Activated CD4-positive, alpha-beta memory T cell treated with anti-CD3 and anti-CD28 coated beads, Interleukin-2, amount 10 ng/mL, durations not matched to agents 7 days and 5 days (primary cell): ENCODE measurements at regions not wholly inside any gene's neighbourhood (a gene's known extent, or its start where the extent isn't known, plus 50 kb on each side); places are given as distances from the start of the nearest gene placed in this dataset.

Source experiments
- CTCF ChIA-PET: fragments of 350-600 bp; sonication (Branson Sonifier 250); formaldehyde crosslinking; loops from one replicate; lab custom pipeline; 2021; ENCODE audit warnings: antibody characterized with exemption, inconsistent platforms; lab: Charles Lee
- POLR2A ChIA-PET: fragments of 350-600 bp; sonication (Branson Sonifier 250); formaldehyde crosslinking; loops from one replicate; lab custom pipeline; 2021; ENCODE audit warnings: antibody characterized with exemption; lab: Charles Lee
- DNase-seq: peaks from one replicate; pipeline ENCODE4 v3.0.0-alpha.2; 2020
- H3K27ac Mint-ChIP-seq: one replicate; pipeline ENCODE4 v1.8.0; 2021; ENCODE audit warnings: mild to moderate bottlenecking, mixed read lengths
- H3K27me3 Mint-ChIP-seq: one replicate; pipeline ENCODE4 v1.8.0; 2021; ENCODE audit warnings: mixed read lengths
- H3K36me3 Mint-ChIP-seq: one replicate; pipeline ENCODE4 v1.8.0; 2021; ENCODE audit warnings: low read depth, mixed read lengths
- H3K4me1 Mint-ChIP-seq: one replicate; pipeline ENCODE4 v1.8.0; 2021; ENCODE audit warnings: mixed read lengths
- H3K4me3 Mint-ChIP-seq: one replicate; pipeline ENCODE4 v1.8.0; 2021; ENCODE audit warnings: mild to moderate bottlenecking, mixed read lengths
- H3K9me3 Mint-ChIP-seq: one replicate; pipeline ENCODE4 v1.8.0; 2021; ENCODE audit warnings: mixed read lengths

DNA sequence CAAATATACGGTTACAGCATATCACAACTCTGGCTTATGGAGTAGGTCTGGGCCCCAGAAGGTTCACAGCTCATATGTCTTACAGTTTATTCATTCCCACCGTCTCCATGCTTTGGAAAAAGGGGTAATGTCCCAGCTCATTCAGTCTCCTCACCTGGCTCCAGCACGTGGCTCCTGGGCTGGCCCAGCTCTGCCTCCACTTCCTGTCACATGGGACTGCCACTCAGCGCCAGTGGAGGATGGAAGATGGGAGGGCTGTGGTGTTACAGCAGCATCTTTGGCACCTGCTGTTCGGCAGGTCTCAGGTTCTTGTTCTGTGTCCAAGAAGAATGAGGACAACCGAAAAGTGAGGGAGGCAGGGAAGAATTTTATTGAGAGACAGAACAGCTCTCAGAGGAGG lies 216.3 kb upstream of the ATXN7L3B start:
- Mint-ChIP-seq H3K9me3 (no peaks in the 10 kb centered on the region), H3K36me3 (no peaks in the 10 kb centered on the region), H3K4me1 (no peaks in the 10 kb centered on the region), H3K27ac (no peak overlapping the region), H3K27me3 (no peaks in the 10 kb centered on the region), H3K4me3 (no peak overlapping the region)
- CTCF ChIA-PET: no interaction called here
- POLR2A ChIA-PET: no interaction called here
- no peak for DNase-seq

DNA sequence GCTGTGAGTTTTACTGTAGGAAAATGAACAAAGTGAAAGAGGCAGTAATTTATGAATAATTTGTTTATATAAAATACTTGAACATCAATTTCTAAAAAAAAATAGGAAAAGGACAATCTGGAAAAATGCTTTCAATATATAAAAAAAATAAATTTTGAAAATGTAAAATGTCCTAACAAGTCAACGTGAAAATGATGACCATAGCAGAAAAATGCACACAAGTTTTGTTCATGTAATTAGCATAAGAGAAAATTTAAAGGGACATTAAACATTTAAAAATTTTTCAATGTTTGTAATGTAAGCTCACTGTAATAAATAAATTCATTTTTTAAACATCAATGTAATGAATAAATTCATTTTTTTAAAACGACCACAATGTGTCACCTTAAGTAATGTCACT lies 214.8 kb upstream of the ATXN7L3B start:
- Mint-ChIP-seq H3K27ac (no peak overlapping the region), H3K27me3 (no peaks in the 10 kb centered on the region), H3K4me3 (no peak overlapping the region), H3K4me1 (no peaks in the 10 kb centered on the region), H3K36me3 (no peaks in the 10 kb centered on the region), H3K9me3 (no peaks in the 10 kb centered on the region)
- DNase-seq: no peak
- ChIA-PET POLR2A (no interaction called here), CTCF (no interaction called here)

DNA sequence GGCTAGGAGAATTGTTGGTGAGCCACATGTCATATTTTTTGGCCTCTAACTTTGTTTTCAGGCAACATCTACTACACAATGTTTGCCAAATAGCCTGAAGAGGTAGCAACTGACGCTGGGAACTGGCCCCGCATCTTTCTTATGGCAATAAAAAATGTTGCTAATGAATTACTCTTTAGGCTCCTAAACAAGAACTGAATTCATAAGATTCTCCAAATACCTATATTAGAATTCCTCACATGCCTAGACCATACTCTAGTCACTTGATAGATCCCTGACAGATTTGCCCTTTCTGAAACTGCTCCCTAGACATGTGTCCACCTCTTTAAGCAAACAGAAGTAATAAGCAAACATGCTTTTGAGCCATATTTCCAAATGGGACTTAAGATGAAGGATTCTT lies 209.0 kb upstream of the ATXN7L3B start:
- Mint-ChIP-seq H3K4me1 (no peaks in the 10 kb centered on the region), H3K36me3 (no peaks in the 10 kb centered on the region), H3K9me3 (no peaks in the 10 kb centered on the region), H3K4me3 (no peak overlapping the region), H3K27me3 (no peaks in the 10 kb centered on the region), H3K27ac (no peak overlapping the region)
- CTCF ChIA-PET: no interaction called here
- no peak for DNase-seq
- POLR2A ChIA-PET: no interaction called here

DNA sequence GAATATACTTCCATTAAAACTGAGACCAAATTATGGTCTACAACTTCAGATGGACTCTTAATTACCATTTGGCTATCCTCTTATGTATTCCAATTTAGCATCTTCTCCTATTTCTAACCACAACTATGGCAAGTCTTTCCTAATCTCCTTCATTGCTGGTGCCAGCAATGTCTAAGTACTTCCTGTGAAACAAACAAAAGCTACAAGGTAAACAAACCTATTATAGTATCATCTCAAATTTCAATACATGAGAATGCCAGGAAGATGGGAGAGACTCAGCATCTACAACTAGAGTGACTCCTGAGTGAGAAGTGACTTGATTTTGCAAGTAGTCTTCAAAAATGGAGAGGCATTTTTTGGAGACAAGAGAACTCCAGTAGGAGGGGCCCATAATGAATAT lies 202.9 kb upstream of the ATXN7L3B start:
- Mint-ChIP-seq H3K27ac (no peak overlapping the region), H3K9me3 (no peaks in the 10 kb centered on the region), H3K4me1 (no peaks in the 10 kb centered on the region), H3K4me3 (no peak overlapping the region), H3K36me3 (no peaks in the 10 kb centered on the region), H3K27me3 (no peaks in the 10 kb centered on the region)
- ChIA-PET POLR2A (no interaction called here), CTCF (no interaction called here)
- DNase-seq: no peak

DNA sequence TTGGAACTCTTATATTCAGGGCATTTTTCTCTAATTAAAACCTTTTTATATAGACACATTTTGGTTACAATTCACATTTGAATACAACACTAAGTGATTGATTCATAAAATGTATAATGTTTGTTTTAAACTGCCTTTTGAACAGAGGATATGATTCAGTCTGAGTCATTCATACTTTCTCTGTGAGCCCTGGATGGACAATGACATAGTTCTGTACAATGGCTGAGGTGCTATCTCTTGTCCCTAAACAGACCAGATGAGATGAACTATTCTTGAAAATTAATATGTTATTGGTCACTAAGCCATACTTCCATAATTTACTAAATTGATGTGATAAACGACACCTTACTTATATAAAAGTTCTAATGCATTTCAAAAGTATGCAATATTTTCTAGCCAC lies 199.7 kb upstream of the ATXN7L3B start:
- no peaks in the 10 kb centered on the region for H3K27me3 Mint-ChIP-seq
- H3K9me3 Mint-ChIP-seq: no peaks in the 10 kb centered on the region
- ChIA-PET POLR2A (no interaction called here), CTCF (no interaction called here)
- no peaks in the 10 kb centered on the region for H3K36me3 Mint-ChIP-seq
- no peak overlapping the region for H3K4me3 Mint-ChIP-seq
- DNase-seq: no peak
- no peak overlapping the region for H3K27ac Mint-ChIP-seq
- H3K4me1 Mint-ChIP-seq: no peaks in the 10 kb centered on the region

DNA sequence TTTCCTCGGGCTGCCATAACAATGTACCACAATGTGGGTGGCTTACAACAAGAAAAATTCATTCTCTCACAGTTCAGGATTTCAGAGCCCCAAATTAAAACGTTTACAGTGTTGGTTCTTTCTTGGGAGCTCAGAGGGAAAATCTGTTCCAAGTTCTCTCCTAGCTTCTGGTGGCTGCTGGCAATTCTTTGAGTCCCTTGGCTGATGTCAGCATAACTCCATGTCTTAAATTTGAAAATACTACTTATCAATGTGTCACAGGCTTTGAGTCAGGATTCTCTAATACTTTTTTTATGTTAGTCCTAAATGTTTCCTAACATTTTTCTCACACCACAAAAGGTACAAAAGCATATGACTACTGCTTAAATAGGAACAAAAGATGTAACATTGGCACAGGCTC lies 198.4 kb upstream of the ATXN7L3B start:
- Mint-ChIP-seq H3K36me3 (no peaks in the 10 kb centered on the region), H3K4me3 (no peak overlapping the region), H3K4me1 (no peaks in the 10 kb centered on the region), H3K27ac (no peak overlapping the region), H3K9me3 (no peaks in the 10 kb centered on the region), H3K27me3 (no peaks in the 10 kb centered on the region)
- DNase-seq: no peak
- ChIA-PET POLR2A (no interaction called here), CTCF (no interaction called here)

DNA sequence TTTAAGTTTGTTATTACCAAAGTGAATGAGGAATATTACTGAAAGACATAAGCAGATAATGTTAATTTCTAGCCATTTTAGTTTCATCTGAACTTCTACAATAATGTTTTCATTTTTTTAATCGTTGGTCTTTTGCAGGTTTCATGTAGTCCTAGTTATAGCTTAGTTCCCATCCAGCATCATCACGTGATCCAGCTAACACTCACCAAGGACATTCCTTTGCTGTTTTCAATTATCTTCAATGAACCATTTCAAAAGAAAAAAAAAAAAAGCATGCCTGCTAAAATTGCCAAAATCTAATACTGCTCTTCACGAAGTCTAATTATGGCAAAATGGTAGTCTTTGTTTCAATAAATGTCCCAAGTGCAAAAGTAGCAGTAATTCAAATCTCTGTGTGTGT lies 187.7 kb upstream of the ATXN7L3B start:
- H3K4me3 Mint-ChIP-seq: no peak overlapping the region
- CTCF ChIA-PET: interaction anchor here (0.5 kb wide), 1 partner anchor 17 kb away, joined by 3 read pairs; no protein-coding TSS in a partner anchor
- H3K4me1 Mint-ChIP-seq: no peaks in the 10 kb centered on the region
- H3K27me3 Mint-ChIP-seq: no peaks in the 10 kb centered on the region
- no peak for DNase-seq
- POLR2A ChIA-PET: no interaction called here
- no peak overlapping the region for H3K27ac Mint-ChIP-seq
- H3K9me3 Mint-ChIP-seq: no peaks in the 10 kb centered on the region
- H3K36me3 Mint-ChIP-seq: no peaks in the 10 kb centered on the region

DNA sequence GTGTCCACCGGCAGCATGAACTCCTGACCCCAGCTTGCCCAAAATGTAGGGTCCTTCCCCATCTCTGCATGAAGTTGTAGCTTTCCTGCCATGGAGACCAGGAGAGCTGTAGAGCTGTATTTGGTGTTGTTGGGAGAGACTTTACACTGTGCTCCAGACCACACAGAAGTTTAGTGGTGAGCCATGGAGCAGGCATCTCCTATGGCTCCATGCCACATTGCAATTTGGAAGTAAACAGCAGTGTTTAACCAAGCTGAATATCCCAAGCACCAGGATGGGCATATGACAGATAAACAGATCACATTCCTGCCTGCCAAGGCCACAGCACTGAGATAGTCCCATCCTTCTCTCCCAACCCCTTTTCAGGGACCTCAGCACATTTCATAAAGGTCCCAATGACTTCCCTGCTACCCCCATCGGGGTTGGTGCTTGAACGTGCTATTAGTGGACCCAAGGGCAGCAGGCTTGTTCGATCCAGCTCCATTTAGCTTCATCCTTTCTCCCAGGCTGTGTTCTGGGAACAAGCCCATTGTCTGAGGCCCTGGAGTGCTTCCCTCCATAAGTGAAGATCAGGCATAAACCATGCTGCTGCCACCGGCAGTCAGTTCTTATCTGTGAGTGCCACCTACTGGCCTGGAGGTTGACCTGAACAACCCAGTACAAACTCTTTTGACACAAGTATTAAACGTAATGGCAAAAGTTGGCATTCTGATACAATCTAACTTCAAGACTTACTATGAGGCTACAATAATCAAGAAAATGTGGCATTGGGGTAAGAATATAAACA lies 172.3 kb upstream of the ATXN7L3B start:
- ChIA-PET CTCF (no interaction called here), POLR2A (no interaction called here)
- H3K4me1 Mint-ChIP-seq: no peaks in the 10 kb centered on the region
- H3K36me3 Mint-ChIP-seq: no peaks in the 10 kb centered on the region
- no peaks in the 10 kb centered on the region for H3K27me3 Mint-ChIP-seq
- H3K27ac Mint-ChIP-seq: no peak overlapping the region
- no peak overlapping the region for H3K4me3 Mint-ChIP-seq
- DNase-seq: no peak
- H3K9me3 Mint-ChIP-seq: no peaks in the 10 kb centered on the region

DNA sequence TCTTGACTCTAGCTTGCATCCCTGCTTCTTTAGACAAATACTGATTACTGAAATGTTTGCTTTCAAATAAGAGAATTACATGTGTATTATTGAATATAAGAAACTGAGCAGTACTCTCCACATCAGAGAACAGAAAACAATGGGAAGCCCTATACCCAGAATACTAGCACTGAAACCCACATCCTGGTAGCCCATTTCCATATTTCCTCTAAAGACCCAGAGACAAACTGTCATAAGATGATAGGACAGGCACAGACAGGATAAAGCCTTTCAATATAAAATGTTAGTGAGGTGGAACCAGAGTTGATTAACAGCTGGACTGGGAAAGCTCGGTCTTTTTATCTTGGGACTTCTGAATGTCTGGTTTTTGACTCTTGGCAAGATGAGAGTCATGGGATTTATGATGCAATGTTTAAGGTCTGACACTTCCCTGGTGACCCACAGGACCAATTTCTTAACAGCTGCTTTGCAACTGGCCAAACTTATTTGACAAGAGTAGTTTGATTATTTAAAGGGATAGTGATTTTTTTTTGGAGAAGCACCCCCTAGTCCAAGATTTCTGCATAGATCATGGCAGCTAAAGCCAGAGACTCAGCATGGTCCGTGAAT lies 166.9 kb upstream of the ATXN7L3B start:
- Mint-ChIP-seq H3K4me3 (no peak overlapping the region), H3K36me3 (no peaks in the 10 kb centered on the region), H3K4me1 (no peaks in the 10 kb centered on the region), H3K27ac (no peak overlapping the region), H3K9me3 (no peaks in the 10 kb centered on the region), H3K27me3 (no peaks in the 10 kb centered on the region)
- POLR2A ChIA-PET: no interaction called here
- DNase-seq: no peak
- CTCF ChIA-PET: no interaction called here

DNA sequence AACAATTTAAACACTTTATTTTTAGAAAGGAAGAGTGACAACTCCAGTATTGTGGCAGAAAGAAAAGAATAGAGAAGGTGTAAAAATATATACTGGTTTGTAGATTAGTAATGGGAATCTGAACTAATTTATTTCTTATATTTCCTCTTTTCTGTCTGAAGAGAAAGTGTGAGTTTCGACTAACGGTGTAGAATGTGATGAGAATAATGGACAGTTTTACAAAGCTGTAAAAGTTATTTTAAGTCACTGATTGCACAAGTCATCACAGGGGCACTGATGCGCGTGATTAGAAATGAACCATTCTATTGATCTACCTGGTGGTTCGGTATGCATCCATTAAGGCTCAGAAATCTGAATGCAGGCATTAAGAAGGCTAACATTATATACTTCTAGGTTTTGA lies 158.5 kb upstream of the ATXN7L3B start:
- ChIA-PET CTCF (no interaction called here), POLR2A (no interaction called here)
- H3K36me3 Mint-ChIP-seq: no peaks in the 10 kb centered on the region

DNA sequence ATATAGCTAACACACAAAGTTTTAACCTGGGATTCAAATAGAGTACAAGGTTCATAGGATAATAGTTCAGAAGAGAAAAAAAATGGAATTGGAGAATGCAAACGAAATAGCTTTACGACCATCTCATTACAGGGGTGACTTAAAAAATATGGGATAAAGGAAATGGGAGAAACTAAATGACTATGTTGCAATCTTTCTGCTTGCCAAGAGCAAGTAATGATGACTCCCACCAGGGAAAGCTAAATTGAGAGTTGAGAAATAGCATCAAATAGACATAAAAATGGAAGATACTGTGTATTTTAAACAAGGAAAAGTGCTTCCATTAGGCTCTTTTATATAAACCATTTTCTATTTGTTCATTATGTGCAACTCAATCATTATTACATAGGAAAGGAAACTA lies 155.7 kb upstream of the ATXN7L3B start:
- Mint-ChIP-seq H3K36me3 (no peaks in the 10 kb centered on the region), H3K27ac (no peak overlapping the region), H3K4me1 (no peaks in the 10 kb centered on the region), H3K27me3 (no peaks in the 10 kb centered on the region), H3K9me3 (no peaks in the 10 kb centered on the region), H3K4me3 (no peak overlapping the region)
- ChIA-PET CTCF (no interaction called here), POLR2A (no interaction called here)
- no peak for DNase-seq

More for the DNA sequence above, 158.5 kb upstream of the ATXN7L3B start:
- Mint-ChIP-seq H3K27me3 (no peaks in the 10 kb centered on the region), H3K4me1 (no peaks in the 10 kb centered on the region), H3K4me3 (no peak overlapping the region), H3K9me3 (no peaks in the 10 kb centered on the region), H3K27ac (no peak overlapping the region)
- no peak for DNase-seq

DNA sequence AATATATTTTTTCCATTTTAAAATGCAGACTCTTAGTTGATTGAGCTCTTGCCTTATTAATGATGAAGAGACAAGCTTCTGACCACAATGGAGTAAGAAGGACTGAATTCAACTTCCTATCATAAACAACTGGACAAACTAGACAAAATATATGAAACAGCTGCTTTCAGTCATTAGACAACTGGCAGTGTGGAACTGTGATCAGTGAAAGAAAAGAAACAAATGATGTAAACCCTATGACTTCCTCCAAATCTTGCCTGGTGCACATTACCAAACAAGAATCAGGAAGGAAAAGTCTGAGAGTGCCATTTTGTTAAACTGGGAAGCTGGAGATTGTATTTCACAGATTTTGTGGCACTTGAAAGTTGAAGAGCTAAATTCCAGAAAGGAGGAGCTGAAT lies 154.7 kb upstream of the ATXN7L3B start:
- H3K4me3 Mint-ChIP-seq: no peak overlapping the region
- no peaks in the 10 kb centered on the region for H3K4me1 Mint-ChIP-seq
- POLR2A ChIA-PET: no interaction called here
- CTCF ChIA-PET: no interaction called here
- DNase-seq: no peak
- H3K27ac Mint-ChIP-seq: no peak overlapping the region
- no peaks in the 10 kb centered on the region for H3K27me3 Mint-ChIP-seq
- no peaks in the 10 kb centered on the region for H3K9me3 Mint-ChIP-seq
- no peaks in the 10 kb centered on the region for H3K36me3 Mint-ChIP-seq

DNA sequence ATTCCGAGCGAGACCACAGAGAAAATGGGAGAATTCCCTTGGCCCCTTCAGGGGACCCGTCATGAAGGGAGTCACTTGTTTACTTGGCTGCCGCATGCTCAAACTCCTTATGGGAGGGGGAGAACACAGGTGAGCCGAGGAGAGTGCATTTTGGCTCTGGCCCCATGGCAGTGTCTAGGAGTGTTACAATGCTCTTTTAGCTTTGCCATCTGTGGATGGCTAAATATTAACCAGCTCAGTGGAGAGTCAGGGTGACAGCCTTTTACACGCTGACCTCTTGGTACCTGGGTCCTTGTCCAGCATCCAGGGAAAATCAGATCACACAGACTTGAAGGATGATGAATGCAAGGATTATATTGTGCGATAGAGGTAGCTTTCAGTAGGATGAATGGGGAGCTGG lies 146.4 kb upstream of the ATXN7L3B start:
- CTCF ChIA-PET: no interaction called here
- POLR2A ChIA-PET: no interaction called here
- H3K4me1 Mint-ChIP-seq: no peaks in the 10 kb centered on the region

DNA sequence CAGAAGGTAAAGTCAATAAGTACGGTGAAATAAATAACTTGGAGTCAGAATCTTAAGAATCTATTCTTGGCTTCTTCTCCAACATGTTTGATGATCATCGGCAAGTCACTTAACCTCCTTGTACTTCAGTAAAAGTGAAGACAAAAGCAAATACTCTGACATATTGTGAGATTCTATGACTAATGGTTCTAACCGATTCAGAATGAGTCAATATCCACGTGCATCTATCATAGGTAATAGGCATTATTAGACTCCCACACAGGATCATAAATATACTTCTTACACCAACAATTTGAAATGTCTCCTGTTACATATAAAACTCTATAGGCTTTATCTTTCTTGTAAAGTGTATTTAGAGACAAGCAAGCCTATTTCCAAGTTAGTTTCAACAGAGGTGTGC lies 144.4 kb upstream of the ATXN7L3B start:
- Mint-ChIP-seq H3K36me3 (no peaks in the 10 kb centered on the region), H3K27me3 (peaks cover 1% of the 10 kb centered on the region)

More for the DNA sequence above, 146.4 kb upstream of the ATXN7L3B start:
- no peaks in the 10 kb centered on the region for H3K36me3 Mint-ChIP-seq
- DNase-seq: no peak
- peaks cover 1% of the 10 kb centered on the region for H3K27me3 Mint-ChIP-seq
- no peak overlapping the region for H3K27ac Mint-ChIP-seq
- no peaks in the 10 kb centered on the region for H3K9me3 Mint-ChIP-seq
- H3K4me3 Mint-ChIP-seq: no peak overlapping the region

More for the DNA sequence above, 144.4 kb upstream of the ATXN7L3B start:
- H3K4me1 Mint-ChIP-seq: no peaks in the 10 kb centered on the region
- ChIA-PET CTCF (no interaction called here), POLR2A (no interaction called here)
- no peak for DNase-seq
- H3K9me3 Mint-ChIP-seq: no peaks in the 10 kb centered on the region
- no peak overlapping the region for H3K4me3 Mint-ChIP-seq
- H3K27ac Mint-ChIP-seq: no peak overlapping the region
